ENCODE measurements at regions not wholly inside any gene's neighbourhood (a gene's known extent, or its start where the extent isn't known, plus 50 kb on each side); places are given as distances from the start of the nearest gene placed in this dataset.

DNA sequence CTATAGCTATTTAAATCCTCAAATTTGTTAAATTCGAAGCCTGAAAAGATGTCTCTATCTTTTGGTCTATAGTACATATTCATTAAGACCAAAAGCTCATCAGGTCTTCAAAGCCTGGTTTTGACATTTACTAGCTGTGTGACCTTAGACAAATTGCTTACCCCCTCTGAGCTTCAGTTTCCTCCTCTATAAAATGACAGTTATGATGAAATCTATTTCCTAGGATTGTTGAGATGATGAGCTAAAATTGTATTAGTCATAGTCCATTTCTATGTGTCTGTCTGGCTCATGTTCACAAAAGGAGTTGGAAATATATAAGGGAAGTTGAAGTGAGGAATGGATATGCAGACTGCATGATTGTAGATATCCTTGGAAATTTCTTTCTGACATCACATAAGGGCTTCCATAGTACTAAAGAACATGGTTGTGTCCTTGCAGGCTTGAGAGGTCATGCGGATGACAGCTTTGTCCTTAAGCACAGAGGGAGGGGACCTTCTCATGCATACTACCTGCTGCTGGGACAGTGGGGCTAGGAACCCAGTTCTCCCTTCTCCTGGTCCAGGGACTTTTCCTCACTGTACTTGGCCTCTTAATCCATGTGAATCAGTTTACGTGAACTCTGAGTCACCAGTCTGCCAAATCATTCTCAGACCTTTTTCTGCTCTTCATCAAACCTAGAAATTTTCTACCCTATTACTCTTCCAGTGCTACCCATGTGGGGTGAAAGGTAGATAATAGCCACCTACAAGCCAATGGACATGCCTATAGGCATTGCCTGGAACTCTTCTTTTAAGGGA is 487.5 kb upstream of the SALL1 start:
- no peak for DNase-seq

- no peak for DNase-seq
These were observed 486.7 kb upstream of the SALL1 start for GRCh38 chr16:51637770-51638094.

GRCh38 chr16:51636920-51637769 is 486.1 kb upstream of the SALL1 start:
- DNase-seq, result no peak

DNA sequence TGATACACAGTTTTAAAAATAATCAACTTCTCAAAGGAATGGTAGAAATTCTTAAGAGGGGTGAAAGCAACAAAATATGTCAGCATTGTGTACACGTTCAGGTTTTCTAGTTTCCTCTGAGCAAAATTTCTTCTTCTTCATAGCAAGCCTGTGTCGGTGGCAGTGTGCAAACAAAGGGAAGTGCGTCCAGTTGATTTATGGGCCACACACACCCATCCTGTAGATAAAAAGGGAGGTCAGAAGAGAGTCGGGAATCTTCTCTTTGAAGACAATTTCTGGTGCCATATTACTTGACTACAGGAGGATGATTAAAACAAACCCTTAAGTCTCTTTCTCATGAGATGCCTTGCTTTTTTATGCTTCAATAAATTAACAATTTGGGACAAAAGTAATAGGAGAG is 484.1 kb upstream of the SALL1 start:
- DNase-seq, result no peak

DNA sequence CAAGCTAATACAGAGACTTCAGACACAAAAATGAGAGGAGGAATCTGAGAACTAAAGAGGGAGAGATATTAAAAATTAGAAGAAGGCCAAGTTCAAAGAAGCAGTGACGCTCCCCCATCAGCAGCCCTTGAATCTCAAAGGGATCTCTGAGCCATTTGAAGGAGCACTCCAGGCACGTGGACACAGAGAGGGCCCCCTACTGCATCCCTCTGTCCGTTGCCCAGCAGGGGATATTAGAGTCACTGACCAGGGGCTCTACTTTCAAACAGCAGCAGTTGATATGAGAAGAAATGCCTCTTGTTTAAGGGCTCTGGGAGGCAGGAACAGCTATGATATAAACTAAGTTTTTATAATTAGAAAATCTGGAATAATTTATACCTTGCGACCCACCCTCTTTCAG is 479.0 kb upstream of the SALL1 start:
- no peak for DNase-seq

- no peak for DNase-seq
These were observed 478.5 kb upstream of the SALL1 start for GRCh38 chr16:51629576-51629975.

DNA sequence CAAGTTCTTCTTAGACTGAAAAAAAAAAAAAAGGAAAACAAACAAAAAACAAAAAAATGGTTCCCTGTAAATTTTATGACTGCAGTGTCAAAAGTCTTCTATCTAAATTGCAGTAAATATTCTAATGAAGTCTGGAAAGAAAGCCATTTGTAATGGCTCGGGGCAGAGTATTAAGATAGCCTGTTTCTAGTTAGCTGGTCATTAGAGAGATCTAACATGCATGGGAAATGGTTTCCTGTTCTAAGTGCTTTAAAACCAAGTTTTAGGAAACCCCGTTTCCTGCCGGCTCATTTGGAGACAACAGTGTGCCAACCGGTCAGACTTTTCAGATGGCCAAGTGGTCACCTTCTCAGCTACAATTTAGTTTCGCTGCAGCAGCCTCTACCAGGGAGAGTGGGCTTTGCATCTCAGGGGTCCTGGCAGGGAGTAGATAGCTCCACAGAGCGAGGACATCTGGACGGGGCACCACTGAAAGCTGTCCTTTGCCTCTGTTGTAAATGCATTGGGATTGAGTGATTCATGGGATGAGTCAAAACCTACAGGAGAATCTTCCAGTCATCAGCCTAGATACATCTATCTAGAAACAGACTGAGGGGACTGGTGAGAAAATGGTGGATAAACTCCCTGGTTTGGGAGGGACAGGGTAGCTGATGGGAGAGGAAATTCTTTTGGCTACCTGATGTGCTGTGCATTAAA is 473.2 kb upstream of the SALL1 start:
- no peak for DNase-seq

- DNase-seq, result no peak
These were observed 470.5 kb upstream of the SALL1 start for GRCh38 chr16:51621610-51622009.

- DNase-seq, result no peak
These were observed 464.1 kb upstream of the SALL1 start for GRCh38 chr16:51615141-51615540.

DNA sequence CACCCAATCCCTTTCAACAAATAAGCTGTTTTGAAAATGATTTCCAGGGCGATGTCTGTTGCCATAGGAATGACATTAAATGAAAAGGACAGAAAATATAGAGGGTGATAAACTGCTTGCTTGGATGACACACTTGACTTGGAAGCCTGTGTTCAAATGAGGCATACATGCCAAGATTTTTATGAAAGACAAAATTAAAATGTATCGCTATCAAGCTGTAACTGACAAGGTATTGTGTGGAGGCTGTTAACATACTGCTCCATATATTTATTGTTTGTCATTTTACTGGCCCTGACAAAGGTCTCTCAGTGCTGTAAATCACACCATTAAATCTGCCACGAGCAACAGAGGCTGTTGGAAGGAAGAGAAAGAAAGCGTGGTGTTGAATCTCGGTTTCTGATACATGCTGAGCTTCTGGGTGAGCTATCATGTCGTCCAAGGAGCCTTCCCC is 456.2 kb upstream of the SALL1 start:
- DNase-seq, result no peak

DNA sequence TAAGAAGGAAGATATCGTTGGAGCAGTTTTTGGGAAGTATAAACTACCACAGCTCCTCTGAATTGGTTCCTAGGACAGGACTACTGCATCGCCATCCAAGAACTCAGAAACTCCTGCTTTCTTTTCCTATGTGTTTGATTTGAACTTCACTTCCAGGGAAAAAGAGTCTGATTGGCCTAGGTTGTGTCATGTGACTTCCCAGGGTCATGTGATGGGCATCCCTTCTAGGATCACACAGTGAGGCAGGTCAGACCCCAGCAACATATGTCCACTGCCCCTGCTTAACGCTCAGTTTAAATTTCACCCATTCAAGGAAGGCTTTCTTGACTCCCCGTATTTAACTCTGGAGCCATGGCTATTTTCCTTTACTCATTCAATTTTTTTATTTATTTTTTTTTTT is 445.2 kb upstream of the SALL1 start:
- DNase-seq, result no peak

DNA sequence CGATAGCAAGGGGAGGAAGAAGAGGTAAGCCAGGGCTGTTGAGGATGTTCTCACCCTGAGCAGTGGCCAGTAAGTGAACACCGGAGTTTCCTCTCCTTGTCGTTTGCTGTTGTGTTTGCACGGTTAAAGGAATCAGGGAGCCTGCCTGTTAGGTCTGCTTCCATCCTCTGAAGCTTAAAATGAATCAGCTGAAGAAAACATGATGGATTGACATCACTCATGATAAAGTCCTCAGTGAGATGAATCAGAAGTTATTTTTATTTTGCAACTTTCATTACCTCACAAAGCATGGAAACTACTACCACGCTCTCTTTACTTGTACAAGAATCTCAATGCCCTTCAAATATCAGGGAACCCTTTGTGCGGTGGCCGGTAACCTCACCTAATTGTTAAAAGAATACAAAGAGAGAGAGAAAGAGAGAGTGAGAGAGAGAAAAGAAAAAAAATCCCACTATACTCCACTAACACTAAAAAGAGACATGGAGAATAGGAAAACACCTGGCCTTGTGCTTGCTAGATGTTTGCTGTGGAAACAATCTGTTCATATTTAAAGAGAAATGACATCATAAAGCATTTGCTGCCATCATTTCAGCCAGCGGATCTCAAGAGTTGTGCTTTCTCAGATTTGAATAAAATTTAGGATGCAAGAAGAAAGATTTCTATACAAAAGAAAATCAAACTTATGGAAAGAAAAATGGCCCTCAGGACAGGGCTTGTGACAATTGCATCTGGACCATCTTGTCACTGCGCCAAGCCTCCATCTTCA is 441.6 kb upstream of the SALL1 start:
- DNase-seq, result no peak

DNA sequence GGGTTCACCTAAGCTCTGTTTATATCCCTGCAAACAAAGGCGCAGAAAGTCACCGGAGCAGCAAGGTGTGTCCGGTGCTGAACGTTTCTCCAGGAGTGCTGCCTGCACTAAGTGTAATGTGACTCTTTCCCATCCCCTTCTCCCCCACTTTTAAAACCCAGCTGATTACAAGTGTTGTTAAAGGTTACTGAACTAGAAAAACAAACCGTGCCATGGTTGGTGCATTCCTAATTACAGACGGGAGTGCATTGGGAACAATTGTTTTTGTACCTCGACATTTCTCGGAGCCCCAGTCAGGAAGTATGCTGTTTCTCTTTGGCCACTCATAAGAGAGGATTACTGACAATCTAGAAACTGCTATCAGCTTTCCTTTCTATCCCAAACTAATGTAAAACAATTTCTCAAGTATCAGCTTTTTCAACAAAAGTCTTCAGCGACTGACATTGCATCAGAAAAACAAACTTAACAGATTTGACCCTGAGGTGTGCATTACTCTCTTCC is 441.0 kb upstream of the SALL1 start:
- DNase-seq, result no peak

- DNase-seq, result no peak
These were observed 440.4 kb upstream of the SALL1 start for GRCh38 chr16:51591480-51591879.

- DNase-seq, result no peak
These were observed 428.7 kb upstream of the SALL1 start for GRCh38 chr16:51579652-51580360.

DNA sequence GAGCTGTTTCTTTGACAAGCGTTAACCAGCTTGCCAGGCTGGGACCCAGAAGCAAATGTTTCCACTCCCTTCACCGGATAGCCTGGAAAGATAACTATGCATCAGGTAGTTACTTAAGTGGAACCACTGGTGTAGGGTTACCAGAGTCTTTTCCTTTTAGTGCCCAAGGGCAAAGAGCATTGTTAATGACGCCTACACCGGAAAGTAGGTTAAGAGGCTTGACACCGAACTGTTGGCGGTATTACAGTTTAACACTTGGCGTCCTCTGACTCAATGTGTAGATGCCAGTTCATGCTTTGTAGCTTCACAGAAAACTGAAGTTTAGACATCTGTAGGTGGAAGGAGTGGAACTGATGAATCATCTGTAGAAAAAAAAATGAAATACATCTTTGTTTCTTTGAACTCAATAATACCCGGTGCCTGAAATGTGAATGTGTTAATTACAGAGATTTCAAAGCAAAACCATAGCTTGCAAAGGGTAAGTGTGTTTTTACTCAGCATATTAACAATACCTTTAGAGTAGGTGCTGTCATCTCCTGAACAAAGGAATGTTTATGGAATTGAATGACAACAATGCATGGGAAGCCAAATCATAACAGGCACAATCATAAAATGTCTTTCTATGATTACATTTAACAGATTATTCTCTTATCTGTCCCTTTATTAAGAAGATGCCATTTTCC is 426.7 kb upstream of the SALL1 start:
- DNase-seq, result peak; percentile 52

DNA sequence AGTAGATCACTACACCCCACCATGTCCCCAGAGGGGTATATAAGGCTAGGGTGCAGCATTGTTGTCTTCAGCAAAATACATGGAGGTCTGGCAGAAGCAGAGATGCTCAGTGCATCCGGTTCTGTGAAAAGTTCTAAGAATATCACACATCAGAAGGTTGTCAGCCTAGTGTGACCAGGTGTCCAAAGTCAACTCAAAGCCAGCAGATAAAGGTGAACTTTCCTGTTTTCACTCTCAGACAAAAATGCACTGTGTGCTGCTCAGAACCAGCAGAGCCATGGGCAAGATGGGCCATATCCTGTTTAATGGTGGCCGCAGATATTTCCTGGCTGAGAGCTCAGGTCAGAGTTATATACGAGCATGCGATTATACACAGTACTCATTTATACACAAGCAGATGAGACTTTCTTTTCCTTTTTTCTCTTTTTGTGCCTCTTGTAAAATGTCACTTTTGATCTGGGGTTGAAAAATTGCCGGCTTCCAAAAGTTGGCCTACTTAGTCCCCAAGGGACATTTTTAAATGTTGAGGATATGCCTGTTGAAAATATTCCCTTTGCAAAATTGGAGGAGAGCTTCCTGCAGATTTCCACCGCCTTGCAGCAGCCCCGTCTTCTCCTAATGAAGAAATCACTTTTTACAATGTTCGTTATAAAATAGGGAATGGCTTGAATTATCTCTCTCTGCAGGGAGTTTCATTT is 425.6 kb upstream of the SALL1 start:
- DNase-seq, result no peak

- no peak for DNase-seq
These were observed 422.1 kb upstream of the SALL1 start for GRCh38 chr16:51573191-51573590.

GRCh38 chr16:51569203-51569931 is 418.3 kb upstream of the SALL1 start:
- DNase-seq, result peak; percentile 35

GRCh38 chr16:51567911-51568310 is 416.8 kb upstream of the SALL1 start:
- no peak for DNase-seq
